Fibroblast of lung (primary cell): ENCODE measurements at regions not wholly inside any gene's neighbourhood (a gene's known extent, or its start where the extent isn't known, plus 50 kb on each side); places are given as distances from the start of the nearest gene placed in this dataset.

Experiments used
- EZH2 ChIP-seq: IDR thresholded peaks from 2 replicates; pipeline ENCODE4 v1.5.1; 2012; ENCODE audit warnings: low read length, control low read depth, mild to moderate bottlenecking; ENCODE audit errors: missing control alignments
- TF ChIP-seq, protein P1 (sequence below), 2 donors: IDR thresholded peaks in 1 of 2; conservative IDR thresholded peaks in 1 of 2; 1 replicate in 1 of 2; 2 replicates in 1 of 2; pipeline ENCODE4 v1.5.1; 2011 to 2012; ENCODE audit warnings: low read length in 2 of 2, control low read depth in 1 of 2, inconsistent platforms in 1 of 2, low read depth in 1 of 2, mild to moderate bottlenecking in 1 of 2

DNA sequence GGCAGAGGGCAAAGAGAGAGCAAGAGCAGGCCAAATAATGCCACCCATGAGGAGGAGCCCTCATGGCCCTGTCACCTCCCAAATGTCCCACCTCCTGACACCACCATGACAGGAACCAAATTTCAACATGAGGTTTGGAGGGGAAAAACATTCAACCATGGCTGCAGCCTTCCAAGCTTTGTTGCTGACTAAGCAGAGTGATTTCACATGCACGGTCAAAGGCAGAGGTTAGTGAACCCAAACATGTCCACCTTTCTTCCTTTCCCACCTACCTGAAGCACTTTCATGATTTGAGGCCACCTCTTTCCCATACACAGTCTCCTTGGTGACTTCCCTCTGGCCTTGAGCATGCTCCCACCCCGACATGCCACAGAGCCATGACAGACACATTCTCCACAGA, 89.7 kb downstream of the C11orf91 start:
- TF ChIP-seq EZH2, result no peak
- TF ChIP-seq, protein P1, sequence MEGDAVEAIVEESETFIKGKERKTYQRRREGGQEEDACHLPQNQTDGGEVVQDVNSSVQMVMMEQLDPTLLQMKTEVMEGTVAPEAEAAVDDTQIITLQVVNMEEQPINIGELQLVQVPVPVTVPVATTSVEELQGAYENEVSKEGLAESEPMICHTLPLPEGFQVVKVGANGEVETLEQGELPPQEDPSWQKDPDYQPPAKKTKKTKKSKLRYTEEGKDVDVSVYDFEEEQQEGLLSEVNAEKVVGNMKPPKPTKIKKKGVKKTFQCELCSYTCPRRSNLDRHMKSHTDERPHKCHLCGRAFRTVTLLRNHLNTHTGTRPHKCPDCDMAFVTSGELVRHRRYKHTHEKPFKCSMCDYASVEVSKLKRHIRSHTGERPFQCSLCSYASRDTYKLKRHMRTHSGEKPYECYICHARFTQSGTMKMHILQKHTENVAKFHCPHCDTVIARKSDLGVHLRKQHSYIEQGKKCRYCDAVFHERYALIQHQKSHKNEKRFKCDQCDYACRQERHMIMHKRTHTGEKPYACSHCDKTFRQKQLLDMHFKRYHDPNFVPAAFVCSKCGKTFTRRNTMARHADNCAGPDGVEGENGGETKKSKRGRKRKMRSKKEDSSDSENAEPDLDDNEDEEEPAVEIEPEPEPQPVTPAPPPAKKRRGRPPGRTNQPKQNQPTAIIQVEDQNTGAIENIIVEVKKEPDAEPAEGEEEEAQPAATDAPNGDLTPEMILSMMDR (conservative IDR thresholded peaks at IDR 0.05 in 1 of 2, IDR thresholded peaks at IDR 0.05 in 1 of 2; ENCODE audit: low read depth in 1 of 2, low read length in 2 of 2), result no peak
